BLaER1 treated with 17β-estradiol and CSF1 and Interleukin-3, amounts not matched to agents 10 nM and 100 nM (cell line): ENCODE measurements at regions not wholly inside any gene's neighbourhood (a gene's known extent, or its start where the extent isn't known, plus 50 kb on each side); places are given as distances from the start of the nearest gene placed in this dataset.

Experiments used
- H3K27ac ChIP-seq, 11 experiments: shearing (Covaris generic); formaldehyde crosslinking; 2 replicates each; pipeline ENCODE4 v1.8.1; 2022
- H3K27me3 ChIP-seq, 11 experiments: shearing (Covaris generic); formaldehyde crosslinking; 2 replicates each; pipeline ENCODE4 v1.8.1; 2022
- H3K36me3 ChIP-seq, 11 experiments: shearing (Covaris generic); formaldehyde crosslinking; 2 replicates each; pipeline ENCODE4 v1.8.1; 2022
- H3K4me1 ChIP-seq, 10 experiments: shearing (Covaris generic); formaldehyde crosslinking; 2 replicates each; pipeline ENCODE4 v1.8.1; 2022
- H3K4me2 ChIP-seq, 11 experiments: shearing (Covaris generic); formaldehyde crosslinking; 2 replicates each; pipeline ENCODE4 v1.8.1; 2022
- H3K4me3 ChIP-seq, 10 experiments: shearing (Covaris generic); formaldehyde crosslinking; 2 replicates each; pipeline ENCODE4 v1.8.1; 2022
- H3K9ac ChIP-seq, 11 experiments: shearing (Covaris generic); formaldehyde crosslinking; 2 replicates each; pipeline ENCODE4 v1.8.1; 2022
- H3K9me3 ChIP-seq, 11 experiments: shearing (Covaris generic); formaldehyde crosslinking; replicated peaks in 1 of 11; 2 replicates each; pipeline ENCODE4 v1.8.1; 2022
- H4K20me1 ChIP-seq, 11 experiments: shearing (Covaris generic); formaldehyde crosslinking; 2 replicates each; pipeline ENCODE4 v1.8.1; 2022
- Cebpa-rat ChIP-seq, 11 experiments: shearing (Covaris generic); IDR thresholded peaks; 2 replicates each; pipeline ENCODE4 v1.8.1; 2022

DNA sequence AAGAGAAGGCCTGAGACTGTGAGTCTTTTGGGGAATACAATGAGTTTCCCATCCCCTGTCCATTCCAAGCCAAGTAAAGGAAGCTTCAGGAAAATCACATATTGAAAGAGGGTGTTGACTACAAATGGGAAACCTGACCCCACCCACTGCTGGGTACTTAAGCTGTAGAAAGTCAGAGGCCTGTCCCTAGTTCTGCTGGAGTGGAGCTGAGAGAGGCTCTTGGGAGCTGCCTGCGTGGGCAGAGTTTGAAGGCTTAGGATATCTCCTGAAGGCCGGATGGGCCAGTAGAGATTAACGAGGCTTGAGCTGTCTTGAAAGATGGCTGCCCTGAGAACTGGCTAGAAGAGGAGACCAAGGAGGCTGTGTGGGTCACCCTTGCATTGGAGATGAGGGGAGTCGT lies 176.2 kb upstream of the NECTIN1 start:
- Histone ChIP-seq H3K36me3 (no peaks in the 10 kb centered on the region), H3K27me3 (no peaks in the 10 kb centered on the region), H3K4me1 (peaks cover 5 to 45% (median 32%) of the 10 kb centered on the region in 10 experiments; a peak in 17 of 20 replicates), H3K27ac (no peak overlapping the region), H3K9ac (no peak overlapping the region), H3K9me3 (no peaks in the 10 kb centered on the region), H3K4me3 (no peak overlapping the region), H4K20me1 (no peaks in the 10 kb centered on the region), H3K4me2 (no peak overlapping the region)
- TF ChIP-seq Cebpa-rat (IDR thresholded peaks at IDR 0.05), result no peak

DNA sequence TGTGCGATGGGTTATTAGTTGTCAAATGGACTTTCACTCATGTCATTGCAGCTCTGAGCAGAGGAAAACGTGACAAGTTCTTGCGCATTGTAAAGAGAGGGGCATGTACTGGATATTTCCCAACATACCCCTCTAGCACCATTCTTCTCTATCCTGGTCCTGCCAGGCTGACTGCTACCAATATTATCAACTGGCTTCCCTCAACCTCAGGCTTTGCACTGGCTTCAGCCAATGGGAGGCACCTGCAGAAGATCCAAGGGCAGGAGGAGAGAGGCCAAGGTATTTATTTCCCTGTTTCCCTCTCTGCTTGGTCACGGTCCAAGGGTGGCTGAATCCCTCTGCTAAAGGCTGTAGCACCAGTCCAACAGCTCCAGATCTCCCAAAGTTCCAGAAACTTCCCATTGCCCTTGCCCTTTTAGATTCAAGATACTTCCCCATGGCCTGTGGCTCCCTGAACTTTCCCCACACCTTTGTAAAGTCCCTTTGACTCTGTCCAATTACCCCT lies 175.6 kb upstream of the NECTIN1 start:
- no peak for TF ChIP-seq Cebpa-rat (IDR thresholded peaks at IDR 0.05)
- Histone ChIP-seq H3K9me3 (no peaks in the 10 kb centered on the region), H3K27me3 (no peaks in the 10 kb centered on the region), H3K4me3 (no peak overlapping the region), H3K9ac (no peak overlapping the region), H3K4me1 (peaks cover 5 to 39% (median 29%) of the 10 kb centered on the region in 10 experiments; a peak in 17 of 20 replicates), H3K27ac (no peak overlapping the region), H3K4me2 (no peak overlapping the region), H3K36me3 (no peaks in the 10 kb centered on the region), H4K20me1 (no peaks in the 10 kb centered on the region)

DNA sequence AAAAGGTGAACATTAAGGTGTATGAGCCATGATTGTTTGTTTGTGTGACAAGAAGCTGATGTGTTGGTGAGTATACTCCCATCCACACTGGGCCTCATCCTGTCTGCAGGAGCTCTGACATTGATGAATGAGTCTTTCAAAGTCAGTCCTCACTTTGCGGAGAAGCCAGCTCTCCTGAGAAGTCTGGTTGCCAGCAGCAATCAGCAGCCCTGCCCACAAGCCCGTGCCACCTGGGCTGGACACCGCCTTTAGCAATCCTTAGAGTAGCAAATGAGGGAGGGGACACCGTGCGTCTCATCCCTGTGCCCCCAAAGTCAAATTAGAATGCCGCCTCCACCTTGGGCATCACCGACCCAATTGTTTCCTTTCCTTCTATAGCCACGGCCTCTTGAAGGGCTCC lies 174.8 kb upstream of the NECTIN1 start:
- Histone ChIP-seq H3K9me3 (no peaks in the 10 kb centered on the region), H4K20me1 (no peaks in the 10 kb centered on the region), H3K27ac (no peak overlapping the region), H3K27me3 (no peaks in the 10 kb centered on the region), H3K36me3 (no peaks in the 10 kb centered on the region), H3K4me2 (0 out of 22 replicates have a peak overlapping the region, but pooled peaks of 1 of the 11 experiments have one; percentile 33), H3K4me1 (peaks cover 5 to 34% (median 27%) of the 10 kb centered on the region in 10 experiments; a peak in 17 of 20 replicates), H3K4me3 (no peak overlapping the region), H3K9ac (no peak overlapping the region)
- TF ChIP-seq Cebpa-rat (IDR thresholded peaks at IDR 0.05), result no peak

DNA sequence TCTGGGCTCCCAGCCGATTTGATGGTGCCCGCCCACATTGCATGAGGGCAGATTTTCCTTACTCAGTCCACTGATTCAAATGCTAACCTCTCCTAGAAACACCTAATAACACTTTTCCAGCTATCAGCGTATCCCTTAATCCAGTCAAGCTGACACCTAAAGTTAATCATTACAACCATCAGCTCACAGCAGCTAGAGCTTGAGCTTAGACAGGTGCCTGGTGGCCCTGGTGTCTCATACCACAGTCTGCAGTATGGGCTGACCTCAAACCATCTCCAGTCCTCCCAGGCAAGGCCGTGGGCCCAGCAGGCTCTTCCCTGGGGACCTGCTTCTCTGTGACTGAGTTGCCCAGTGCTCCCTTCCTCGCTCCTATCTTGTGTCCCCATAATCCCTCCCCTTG lies 174.4 kb upstream of the NECTIN1 start:
- Histone ChIP-seq H3K36me3 (no peaks in the 10 kb centered on the region), H3K4me1 (peaks cover under 1 to 34% (median 26%) of the 10 kb centered on the region in 10 experiments; a peak in 17 of 20 replicates), H3K27me3 (no peaks in the 10 kb centered on the region), H3K9me3 (no peaks in the 10 kb centered on the region), H3K4me3 (no peak overlapping the region), H3K9ac (no peak overlapping the region), H3K4me2 (peak overlapping the region in 6 of 11 experiments; percentile 8 to 35 (median 25); a peak in 7 of 22 replicates), H3K27ac (no peak overlapping the region), H4K20me1 (no peaks in the 10 kb centered on the region)
- TF ChIP-seq Cebpa-rat (IDR thresholded peaks at IDR 0.05), result no peak

DNA sequence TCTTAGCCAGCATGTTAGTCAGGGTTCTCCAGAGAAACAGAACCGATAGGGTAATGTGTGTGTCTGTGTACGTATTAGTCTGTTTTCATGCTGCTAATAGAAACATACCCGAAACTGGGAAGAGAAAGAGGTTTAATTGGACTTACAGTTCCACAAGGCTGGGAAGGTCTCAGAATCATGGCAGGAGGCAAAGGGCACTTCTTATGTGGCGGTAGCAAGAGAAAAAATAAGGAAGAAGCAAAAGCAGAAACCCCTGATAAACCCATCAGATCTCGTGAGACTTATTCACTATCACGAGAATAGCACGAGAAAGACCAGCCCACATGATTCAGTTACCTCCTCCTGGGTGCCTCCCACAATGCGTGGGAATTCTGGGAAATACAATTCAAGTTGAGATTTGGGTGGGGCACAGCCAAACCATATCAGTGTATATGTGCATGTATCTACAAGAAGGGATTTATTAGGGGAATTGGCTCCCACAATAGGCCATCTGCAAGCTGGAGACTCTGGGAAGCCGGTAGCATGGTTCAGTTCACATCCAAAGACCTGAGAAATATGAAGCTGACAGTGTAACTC lies 173.7 kb upstream of the NECTIN1 start:
- Histone ChIP-seq H3K36me3 (no peaks in the 10 kb centered on the region), H3K4me1 (peaks cover 1 to 34% (median 27%) of the 10 kb centered on the region in 10 experiments; a peak in 18 of 20 replicates), H3K4me2 (peak overlapping the region in 7 of 11 experiments; percentile 8 to 35 (median 22); a peak in 6 of 22 replicates), H3K4me3 (no peak overlapping the region), H3K27me3 (no peaks in the 10 kb centered on the region), H3K27ac (no peak overlapping the region), H3K9me3 (no peaks in the 10 kb centered on the region), H4K20me1 (no peaks in the 10 kb centered on the region; a peak in 1 of 22 replicates), H3K9ac (no peak overlapping the region)
- no peak for TF ChIP-seq Cebpa-rat (IDR thresholded peaks at IDR 0.05)

DNA sequence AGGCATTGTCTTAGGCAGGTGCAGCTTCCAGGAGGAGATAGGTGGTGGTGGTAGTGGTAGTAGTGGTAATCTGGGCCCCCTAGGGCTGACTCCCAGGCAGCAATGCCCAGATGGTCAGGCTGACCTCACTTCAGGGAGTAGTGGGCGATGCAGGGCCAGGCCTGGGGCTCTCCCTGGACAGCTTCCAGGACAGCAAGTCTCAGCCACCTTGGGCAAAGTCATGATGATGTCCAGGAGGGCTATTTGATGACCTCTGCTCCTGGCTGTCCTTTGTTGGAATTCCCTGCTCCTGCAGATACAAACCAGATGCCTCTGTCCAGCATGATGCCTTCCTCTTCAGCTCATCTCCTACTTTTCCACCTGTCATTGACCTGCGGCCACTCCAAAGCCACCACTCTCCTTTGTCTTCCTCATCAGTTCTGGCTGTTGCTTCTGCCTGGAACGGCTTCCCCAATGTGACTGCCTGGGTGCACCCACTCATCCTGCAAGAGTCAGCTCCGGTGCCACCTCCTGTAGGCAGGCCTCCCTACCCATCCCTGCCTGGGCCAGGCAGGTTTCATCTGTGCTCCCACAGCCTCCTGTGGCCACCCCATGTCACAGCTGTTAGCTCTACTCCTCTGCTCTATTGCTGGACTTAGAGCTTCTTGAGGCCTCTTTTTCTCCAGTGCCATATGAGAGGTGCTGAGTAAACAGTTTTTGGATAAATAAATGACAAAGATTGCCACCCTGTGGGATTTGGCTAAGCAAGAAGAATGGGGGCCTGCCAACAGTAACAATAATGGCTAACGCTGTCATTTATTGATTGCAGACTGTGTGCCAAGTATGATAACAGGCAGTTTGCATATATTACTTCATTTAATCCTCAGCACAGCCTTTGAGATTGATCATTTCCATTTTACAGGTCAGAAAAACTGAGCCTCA lies 172.9 kb upstream of the NECTIN1 start:
- H3K27ac ChIP-seq, result no peak overlapping the region
- H3K36me3 ChIP-seq, result no peaks in the 10 kb centered on the region
- no peaks in the 10 kb centered on the region for H3K9me3 ChIP-seq
- H3K4me2 ChIP-seq, result no peak overlapping the region; a peak in 1 of 22 replicates
- H3K4me1 ChIP-seq, result peaks cover 6 to 34% (median 28%) of the 10 kb centered on the region in 10 experiments; a peak in 18 of 20 replicates
- no peaks in the 10 kb centered on the region; a peak in 2 of 22 replicates for H4K20me1 ChIP-seq
- TF ChIP-seq Cebpa-rat (IDR thresholded peaks at IDR 0.05), result no peak
- no peaks in the 10 kb centered on the region for H3K27me3 ChIP-seq
- H3K4me3 ChIP-seq, result no peak overlapping the region
- H3K9ac ChIP-seq, result no peak overlapping the region

DNA sequence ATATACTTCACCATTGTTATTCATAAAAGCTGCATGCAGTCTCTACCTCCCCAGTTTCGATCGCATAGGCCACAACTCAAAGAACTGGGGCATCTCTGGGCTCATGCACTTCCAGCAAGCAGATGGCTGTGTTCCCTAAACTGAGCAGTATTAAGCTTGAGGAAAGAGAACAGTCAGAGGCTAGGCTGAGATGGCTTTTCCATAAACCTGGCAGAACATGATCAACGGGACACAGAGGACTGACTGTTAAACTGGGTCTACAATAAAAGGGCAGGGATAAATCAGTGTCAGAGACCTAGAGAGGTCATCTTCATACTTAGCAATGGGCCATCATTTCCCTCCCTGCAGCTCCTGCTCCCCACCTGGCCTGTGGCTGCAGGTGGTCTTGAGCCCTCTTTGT lies 171.0 kb upstream of the NECTIN1 start:
- Histone ChIP-seq H3K9me3 (no peaks in the 10 kb centered on the region), H3K4me1 (peaks cover 20 to 53% (median 47%) of the 10 kb centered on the region in 10 experiments), H3K9ac (no peak overlapping the region), H4K20me1 (no peaks in the 10 kb centered on the region; a peak in 2 of 22 replicates), H3K4me3 (no peak overlapping the region), H3K4me2 (no peak overlapping the region), H3K36me3 (no peaks in the 10 kb centered on the region), H3K27ac (no peak overlapping the region), H3K27me3 (no peaks in the 10 kb centered on the region)
- TF ChIP-seq Cebpa-rat (IDR thresholded peaks at IDR 0.05), result no peak

DNA sequence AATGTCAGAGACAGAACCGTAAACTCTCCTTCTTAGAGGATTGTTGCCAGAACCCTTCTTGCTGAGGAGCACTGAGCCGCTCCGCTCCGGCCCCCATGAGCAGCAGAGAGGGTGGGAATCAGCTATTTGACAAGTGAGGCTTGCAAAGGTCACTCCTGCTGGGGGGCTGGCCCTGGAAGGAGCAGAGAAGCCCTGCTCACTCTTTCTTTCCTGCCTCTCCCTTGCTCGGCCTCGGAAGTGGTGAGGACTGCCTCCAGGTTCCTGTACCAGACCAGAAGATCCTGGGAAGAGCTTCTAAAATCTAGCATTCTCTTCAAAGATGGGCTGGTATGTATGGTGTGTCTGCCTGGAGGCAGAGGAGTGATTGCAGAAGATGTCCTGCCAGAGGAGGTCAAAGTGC lies 168.6 kb upstream of the NECTIN1 start:
- no peaks in the 10 kb centered on the region for H3K9me3 ChIP-seq
- H3K4me2 ChIP-seq, result peak overlapping the region in 10 of 11 experiments; percentile 5 to 87 (median 77); a peak in 18 of 22 replicates
- no peaks in the 10 kb centered on the region; a peak in 2 of 22 replicates for H4K20me1 ChIP-seq

DNA sequence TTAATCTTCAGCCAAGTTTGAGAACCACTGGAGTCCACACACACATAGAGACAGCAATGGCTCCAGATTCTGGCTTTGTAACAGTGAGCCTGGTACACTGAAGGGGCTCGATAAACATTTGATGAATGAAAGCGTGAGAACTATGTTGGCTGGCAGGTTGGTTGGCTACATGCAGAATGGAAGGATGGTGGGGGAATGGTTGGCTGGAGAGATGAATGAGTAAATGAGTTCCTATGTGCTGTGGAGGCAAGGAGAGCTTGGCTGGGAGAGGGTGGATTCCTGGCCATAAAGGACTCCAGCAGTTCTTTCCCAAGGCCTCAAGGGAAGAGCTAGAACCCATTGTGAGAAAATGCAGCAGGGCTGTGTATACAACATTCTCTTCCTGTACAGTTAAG lies 168.0 kb upstream of the NECTIN1 start:
- no peak for TF ChIP-seq Cebpa-rat (IDR thresholded peaks at IDR 0.05)

More for the DNA sequence above, 168.6 kb upstream of the NECTIN1 start:
- Histone ChIP-seq H3K27ac (peak overlapping the region in 4 of 11 experiments; percentile 17 to 73 (median 68); a peak in 5 of 22 replicates), H3K4me3 (no peak overlapping the region), H3K4me1 (peaks cover 17 to 65% (median 53%) of the 10 kb centered on the region in 10 experiments), H3K36me3 (no peaks in the 10 kb centered on the region), H3K9ac (peak overlapping the region in 2 of 11 experiments; percentile 6 to 32; a peak in 2 of 22 replicates), H3K27me3 (peaks cover 0 to 7% (median 3%) of the 10 kb centered on the region in 11 experiments; a peak in 9 of 22 replicates)
- TF ChIP-seq Cebpa-rat (IDR thresholded peaks at IDR 0.05), result no peak

More for the DNA sequence above, 168.0 kb upstream of the NECTIN1 start:
- Histone ChIP-seq H3K27me3 (peaks cover 0 to 12% (median 8%) of the 10 kb centered on the region in 11 experiments; a peak in 12 of 22 replicates), H3K9me3 (no peaks in the 10 kb centered on the region), H3K4me2 (peak overlapping the region in 10 of 11 experiments; percentile 5 to 87 (median 77); a peak in 18 of 22 replicates), H3K27ac (peak overlapping the region in 4 of 11 experiments; percentile 17 to 73 (median 68); a peak in 6 of 22 replicates), H3K36me3 (no peaks in the 10 kb centered on the region), H3K4me1 (peaks cover 22 to 70% (median 58%) of the 10 kb centered on the region in 10 experiments), H3K4me3 (no peak overlapping the region), H4K20me1 (no peaks in the 10 kb centered on the region; a peak in 2 of 22 replicates), H3K9ac (peak overlapping the region in 1 of 11 experiments; percentile 32; a peak in 2 of 22 replicates)
